SKM-1 treated with dmso at 0.1 percent for 144 hours (cell line): ENCODE measurements at regions not wholly inside any gene's neighbourhood (a gene's known extent, or its start where the extent isn't known, plus 50 kb on each side); places are given as distances from the start of the nearest gene placed in this dataset.
A peak's percentile ranks its signal among the peaks of the same experiment; 100 is the strongest.
"Not testable (repeated sequence)": the region's sequence is repeated elsewhere in the genome, so short reads cannot be mapped to it uniquely, and the experiment has no call there.

Experiments
- DNase-seq: peaks from one replicate; lab custom pipeline; 2025; ENCODE audit not compliant: unreplicated experiment; lab: John Stamatoyannopoulos, UW

- DNase-seq: no peak
Observed at GRCh38 chr4:184282251-184282713, 64.6 kb upstream of the ENPP6 start.

GRCh38 chr4:184281231-184282139 lies 63.8 kb upstream of the ENPP6 start:
- no peak for DNase-seq

DNA sequence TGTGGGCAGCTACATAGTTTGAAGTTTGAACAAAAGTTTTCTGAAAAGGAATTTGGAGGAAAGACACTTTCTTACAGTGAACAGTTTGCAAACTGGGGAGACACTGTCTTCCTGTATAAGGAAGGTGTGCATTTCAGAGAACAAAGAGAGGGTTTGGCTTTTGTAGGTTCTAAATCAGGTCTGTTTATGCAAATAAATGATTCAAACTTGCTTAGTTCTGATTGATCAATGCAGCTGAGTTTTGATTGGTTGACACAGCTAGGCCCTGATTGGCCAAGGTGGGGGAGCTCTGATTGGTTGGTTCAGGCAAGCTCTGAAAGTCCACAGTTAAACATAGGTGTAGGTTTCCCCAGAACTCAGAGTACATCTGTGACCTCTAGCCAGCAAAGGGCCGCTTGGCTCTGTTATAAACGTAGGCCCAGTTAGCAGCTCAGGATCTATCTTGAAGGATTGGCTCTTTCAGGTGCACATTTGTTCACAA lies 63.0 kb upstream of the ENPP6 start:
- DNase-seq: no peak

GRCh38 chr4:184280137-184280536 lies 62.5 kb upstream of the ENPP6 start:
- no peak for DNase-seq

DNA sequence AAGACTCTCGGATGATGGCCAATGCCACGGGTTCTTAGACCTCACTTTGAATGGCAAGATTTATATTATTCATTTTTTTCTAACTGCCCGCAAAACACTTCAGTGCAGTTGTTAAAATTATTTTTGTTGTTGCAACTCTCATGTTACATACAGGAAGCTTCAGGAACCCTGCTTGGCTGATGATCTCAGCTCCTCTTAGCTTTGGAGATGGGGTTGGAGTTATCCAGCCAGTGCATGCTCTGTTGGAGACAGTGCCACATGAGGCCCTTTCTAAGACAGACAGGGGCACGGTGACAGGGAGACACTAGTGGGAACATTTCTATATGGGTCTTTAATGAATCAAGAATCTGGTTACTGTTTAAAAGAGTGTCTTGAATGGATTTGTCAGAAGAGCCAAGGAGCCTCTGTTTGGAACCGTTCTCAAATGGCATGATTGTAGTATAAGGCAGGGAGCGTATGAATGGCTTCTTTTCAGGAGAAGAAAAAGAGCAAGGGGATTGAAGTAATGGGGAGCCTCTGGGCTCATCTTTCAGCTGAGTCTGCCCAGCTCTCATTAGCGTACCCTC lies 61.9 kb upstream of the ENPP6 start:
- no peak for DNase-seq

DNA sequence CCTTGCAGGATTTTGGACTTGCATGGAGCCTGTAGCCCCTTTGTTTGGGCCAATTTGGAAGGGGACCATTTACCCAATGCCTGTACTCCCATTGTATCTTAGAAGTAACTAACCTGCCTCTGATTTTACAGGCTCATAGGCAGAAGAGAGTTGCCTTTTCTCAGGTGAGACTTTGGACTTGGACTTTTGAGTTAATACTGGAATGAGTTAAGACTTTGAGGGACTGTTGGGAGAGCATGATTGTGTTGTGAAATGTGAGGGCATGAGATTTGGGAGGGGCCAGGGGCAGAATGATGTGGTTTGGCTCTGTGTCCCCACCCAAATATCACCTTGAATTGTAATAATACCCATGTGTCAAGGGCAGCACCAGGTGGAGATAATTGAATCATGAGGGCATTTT lies 60.1 kb upstream of the ENPP6 start:
- DNase-seq: not testable (repeated sequence)

GRCh38 chr4:184277010-184277409 lies 59.3 kb upstream of the ENPP6 start:
- not testable (repeated sequence) for DNase-seq

DNA sequence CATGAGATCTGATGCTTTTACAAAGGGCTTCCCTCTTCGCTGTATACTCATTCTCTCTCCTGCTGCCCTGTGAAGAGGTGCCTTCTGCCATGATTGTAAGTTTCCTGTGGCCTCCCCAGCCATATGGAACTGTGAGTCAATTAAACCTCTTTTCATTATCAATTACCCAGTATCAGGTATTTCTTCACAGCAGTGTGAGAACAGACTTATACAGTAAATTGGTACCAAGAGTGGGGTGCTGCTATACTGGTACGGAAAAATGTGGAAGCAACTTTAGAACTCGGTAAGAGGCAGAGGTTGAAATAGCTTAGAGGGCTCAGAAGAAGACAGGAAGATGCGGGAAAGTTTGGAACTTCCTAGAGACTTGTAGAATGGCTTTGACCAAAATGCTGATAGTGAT lies 58.7 kb upstream of the ENPP6 start:
- not testable (repeated sequence) for DNase-seq

DNA sequence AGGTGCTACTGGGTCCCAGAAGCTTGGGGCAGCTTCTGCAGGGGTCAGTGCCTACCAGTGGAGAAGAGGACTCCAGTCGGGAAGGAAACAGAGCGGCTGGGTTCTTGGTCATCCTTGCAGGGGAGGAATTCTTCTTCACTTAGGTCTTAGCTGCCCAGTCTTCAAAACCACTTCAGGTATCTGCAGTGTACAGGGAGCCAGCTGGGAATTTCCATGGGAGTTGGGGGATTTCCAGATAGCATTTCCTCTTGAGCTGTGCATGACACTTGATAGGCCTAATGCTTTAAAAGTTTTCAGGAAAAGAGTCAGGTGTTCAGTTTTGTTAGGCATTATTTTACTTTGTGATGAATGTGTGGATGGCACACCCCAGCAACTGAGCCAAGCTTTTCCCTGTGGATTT lies 58.1 kb upstream of the ENPP6 start:
- DNase-seq: no peak

GRCh38 chr4:184274286-184274951 lies 56.7 kb upstream of the ENPP6 start:
- no peak for DNase-seq

DNA sequence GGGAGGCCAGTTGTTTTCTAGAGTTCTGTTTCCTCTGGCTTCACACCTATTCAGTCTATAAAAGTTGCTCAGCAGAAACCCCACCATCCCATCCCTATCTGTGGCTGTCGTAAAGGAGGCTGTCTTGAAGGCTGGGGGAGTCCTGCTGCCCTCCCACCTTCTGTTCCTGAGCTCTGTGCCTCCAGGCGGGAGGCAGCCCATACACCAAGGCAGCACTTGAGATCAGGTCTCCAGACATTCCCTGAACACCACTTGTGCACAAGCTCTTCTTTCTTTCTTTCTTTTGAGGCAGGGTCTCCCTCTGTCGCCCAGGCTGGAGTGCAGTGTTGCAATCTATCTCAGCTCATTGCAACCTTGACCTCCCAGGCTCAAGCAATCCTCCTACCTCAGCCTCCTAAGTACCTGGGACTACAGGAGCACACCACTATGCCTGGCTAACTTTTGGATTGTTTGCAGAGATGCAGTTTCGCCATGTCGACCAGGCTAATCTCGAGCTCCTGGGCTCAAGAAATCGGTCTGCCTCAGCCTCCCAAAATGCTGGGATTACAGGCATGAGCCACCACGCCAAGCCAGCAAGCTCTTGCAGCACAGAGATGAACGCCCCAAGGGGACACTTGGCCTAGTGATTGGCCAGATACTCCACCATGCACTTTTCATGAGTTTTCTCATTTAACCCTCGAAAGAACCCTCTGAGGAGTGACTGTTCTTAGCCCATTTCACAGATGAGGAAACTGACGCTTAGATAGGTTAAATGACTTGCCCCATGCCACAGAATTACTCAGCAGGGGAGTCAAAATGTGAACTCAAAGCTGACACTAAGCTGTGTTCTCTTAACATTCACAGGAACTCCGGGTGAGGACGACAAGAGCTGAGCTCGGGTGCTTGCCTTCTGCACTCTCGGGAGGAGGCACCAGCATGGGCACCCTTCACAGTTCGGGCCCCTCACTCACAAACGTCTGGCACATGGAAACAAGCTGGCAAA lies 55.8 kb upstream of the ENPP6 start:
- no peak for DNase-seq

GRCh38 chr4:184270808-184271413 lies 53.2 kb upstream of the ENPP6 start:
- no peak for DNase-seq

GRCh38 chr4:184269879-184270430 lies 52.3 kb upstream of the ENPP6 start:
- DNase-seq: no peak

GRCh38 chr4:184268584-184269160 lies 51.0 kb upstream of the ENPP6 start:
- DNase-seq: no peak

DNA sequence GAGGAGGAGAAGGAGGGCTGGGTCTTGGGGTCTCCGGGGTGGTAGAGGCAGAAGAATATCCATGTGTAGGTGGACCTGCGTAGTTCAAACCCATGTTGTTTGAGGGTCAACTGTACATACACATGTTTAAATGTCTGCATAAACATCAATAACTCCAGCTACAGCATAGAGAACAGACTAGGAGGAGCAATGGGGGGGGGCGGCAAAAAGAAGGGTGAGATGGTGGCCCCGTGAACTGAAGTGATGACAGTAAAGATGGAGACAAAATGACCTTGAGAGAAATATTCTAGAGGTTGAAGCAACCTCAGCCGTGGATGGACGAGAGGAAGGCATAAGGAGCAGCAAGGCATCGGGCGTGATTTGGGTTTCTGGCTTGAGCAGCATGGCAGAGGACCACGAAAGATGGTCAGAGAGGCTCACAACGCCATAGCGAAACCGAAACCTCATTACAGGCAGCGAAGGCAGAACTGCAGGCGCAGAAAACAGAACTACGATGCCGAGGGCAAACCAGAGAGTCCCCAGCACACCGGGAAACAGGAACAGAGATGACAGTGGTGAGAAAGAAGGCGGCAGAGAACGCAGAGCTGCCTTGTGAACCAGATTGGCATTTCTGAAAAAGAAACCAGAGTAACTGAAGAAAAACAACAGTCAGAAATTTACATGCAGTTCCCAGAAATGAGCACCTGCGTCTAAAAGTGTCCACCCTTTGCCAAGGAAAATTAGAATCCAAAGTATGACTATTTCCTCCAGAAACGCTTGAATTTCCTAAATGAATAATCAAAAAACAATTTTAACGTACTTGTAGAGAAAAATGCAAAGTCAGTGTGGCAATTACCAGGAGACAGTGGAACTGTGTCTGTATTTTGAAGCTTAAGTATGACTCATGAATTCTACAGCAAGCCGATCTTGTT lies 50.3 kb upstream of the ENPP6 start:
- DNase-seq: peak; percentile 71
